Esophagus squamous epithelium (tissue), 5 donors: ENCODE measurements at regions not wholly inside any gene's neighbourhood (a gene's known extent, or its start where the extent isn't known, plus 50 kb on each side); places are given as distances from the start of the nearest gene placed in this dataset.

Source experiments
- DNase-seq: peaks from one replicate; lab custom pipeline; 2025; lab: John Stamatoyannopoulos, UW
- H3K27ac ChIP-seq, 4 donors: fragments of 200-600 bp; sonication (generic); one replicate each; pipeline ENCODE4 v1.5.1; 2016 to 2019; ENCODE audit warnings: mild to moderate bottlenecking in 1 of 4
- H3K27me3 ChIP-seq, 4 donors: fragments of 200-600 bp; sonication (generic); 1 replicate in 3 of 4; 2 replicates in 1 of 4; pipeline versions ENCODE4 v1.5.1 to v1.6.0; 2017 to 2021; ENCODE audit warnings: antibody characterized with exemption in 1 of 4
- H3K36me3 ChIP-seq, 3 donors: fragments of 200-600 bp; sonication (generic); one replicate each; pipeline ENCODE4 v1.5.1; 2016 to 2019
- H3K4me1 ChIP-seq, 3 donors: fragments of 200-600 bp; sonication (generic); one replicate each; pipeline ENCODE4 v1.5.1; 2017 to 2019
- H3K4me3 ChIP-seq, 4 donors: fragments of 200-600 bp; sonication (generic); 1 replicate in 3 of 4; 2 replicates in 1 of 4; pipeline ENCODE4 v1.5.1; 2016 to 2019; ENCODE audit warnings: mild to moderate bottlenecking in 2 of 4, moderate library complexity in 1 of 4
- H3K9me3 ChIP-seq, 3 donors: fragments of 200-600 bp; sonication (generic); one replicate each; pipeline ENCODE4 v1.5.1; 2016 to 2019
- CTCF ChIP-seq, 6 experiments: fragments of 450-650 bp in 4 of 6; fragments of 200-600 bp in 2 of 6; sonication (generic) in 2 of 6; IDR thresholded peaks; one replicate each; pipeline ENCODE4 v1.5.1; 2016 to 2019; ENCODE audit warnings: antibody characterized with exemption in 6 of 6, mild to moderate bottlenecking in 4 of 6, moderate library complexity in 4 of 6
- POLR2A ChIP-seq, 4 donors: fragments of 450-650 bp; IDR thresholded peaks; one replicate each; pipeline ENCODE4 v1.6.1; 2017; ENCODE audit warnings: antibody characterized with exemption in 4 of 4, mild to moderate bottlenecking in 4 of 4, moderate library complexity in 3 of 4
- WGBS, 2 donors: methylation state at CpG; one replicate each; pipeline ENCODE4 v1.1.5; 2018; 5-methylcytosine and 5-hydroxymethylcytosine counted together
- intact Hi-C: fragments of 100-400 bp; cut with DNase I; formaldehyde crosslinking; loops from one replicate; pipeline ENCODE4 v1.15.0; 2022
- donor health status: DM: yes; HTN: yes; CAD: no.

GRCh38 chr7:46759711-46760480, 822.0 kb downstream of the TNS3 start:
- no peak for DNase-seq
- H3K36me3 ChIP-seq = no peaks in the 10 kb centered on the region
- no peak overlapping the region for H3K27ac ChIP-seq
- no peak overlapping the region for H3K4me3 ChIP-seq
- no peaks in the 10 kb centered on the region for H3K27me3 ChIP-seq
- WGBS, 2 donors = 83 to 87% methylated on average over 7 of the region's 7 CpGs
- H3K4me1 ChIP-seq = peaks cover 0 to 8% (median 8%) of the 10 kb centered on the region in 3 donors
- intact Hi-C loops = no loop called here
- H3K9me3 ChIP-seq = no peaks in the 10 kb centered on the region
- no peak for TF ChIP-seq POLR2A (IDR thresholded peaks at IDR 0.05)
- TF ChIP-seq CTCF (IDR thresholded peaks at IDR 0.05) = no peak

GRCh38 chr7:46756996-46757395, 824.9 kb downstream of the TNS3 start:
- H3K9me3 ChIP-seq = no peaks in the 10 kb centered on the region
- H3K27ac ChIP-seq = no peak overlapping the region
- DNase-seq = no peak
- H3K4me1 ChIP-seq = peaks cover 0 to 26% (median 0%) of the 10 kb centered on the region in 3 donors
- 68 to 69% methylated on average over 4 of the region's 4 CpGs for WGBS, 2 donors
- H3K4me3 ChIP-seq = no peak overlapping the region
- H3K27me3 ChIP-seq = no peaks in the 10 kb centered on the region
- no peaks in the 10 kb centered on the region for H3K36me3 ChIP-seq
- intact Hi-C loops = no loop called here
- TF ChIP-seq POLR2A (IDR thresholded peaks at IDR 0.05) = no peak
- TF ChIP-seq CTCF (IDR thresholded peaks at IDR 0.05) = no peak

- Histone ChIP-seq H3K4me3 (no peak overlapping the region), H3K27ac (no peak overlapping the region), H3K27me3 (no peaks in the 10 kb centered on the region), H3K9me3 (no peaks in the 10 kb centered on the region), H3K4me1 (peaks cover 0 to 26% (median 0%) of the 10 kb centered on the region in 3 donors), H3K36me3 (no peaks in the 10 kb centered on the region)
- WGBS, 2 donors = 67 to 100% methylated on average over 1 of the region's 1 CpG
- intact Hi-C loops = no loop called here
- no peak for DNase-seq
- TF ChIP-seq CTCF (IDR thresholded peaks at IDR 0.05) = no peak
- no peak for TF ChIP-seq POLR2A (IDR thresholded peaks at IDR 0.05)
Measured at GRCh38 chr7:46756256-46756655, 825.7 kb downstream of the TNS3 start.

- peak overlapping the region in 2 of 4 donors; percentile 68 to 75 for H3K27ac ChIP-seq
- no peak overlapping the region for H3K4me3 ChIP-seq
- H3K27me3 ChIP-seq = no peaks in the 10 kb centered on the region
- DNase-seq = no peak
- WGBS, 2 donors = 75 to 87% methylated on average over 5 of the region's 5 CpGs
- intact Hi-C loops = no loop called here
- no peaks in the 10 kb centered on the region for H3K9me3 ChIP-seq
- H3K36me3 ChIP-seq = no peaks in the 10 kb centered on the region
- peaks cover 0 to 26% (median 0%) of the 10 kb centered on the region in 3 donors for H3K4me1 ChIP-seq
- no peak for TF ChIP-seq CTCF (IDR thresholded peaks at IDR 0.05)
- TF ChIP-seq POLR2A (IDR thresholded peaks at IDR 0.05) = no peak
Measured at GRCh38 chr7:46755120-46756034, 826.5 kb downstream of the TNS3 start.
